SU-DHL-6 (cell line): ENCODE measurements at regions not wholly inside any gene's neighbourhood (a gene's known extent, or its start where the extent isn't known, plus 50 kb on each side); places are given as distances from the start of the nearest gene placed in this dataset.

ENCODE experiments used
- H2AFZ ChIP-seq: fragments of 200-600 bp; sonication (generic); 2 replicates; pipeline ENCODE4 v1.6.1; 2014; ENCODE audit warnings: low read depth, mild to moderate bottlenecking, moderate library complexity, mixed read lengths, antibody characterized with exemption, low read length; ENCODE audit not compliant: severe bottlenecking
- H3F3A ChIP-seq: fragments of 200-600 bp; shearing (Covaris generic); 2 replicates; pipeline ENCODE4 v1.6.0; 2016; ENCODE audit warnings: antibody characterized with exemption, mild to moderate bottlenecking; ENCODE audit not compliant: insufficient read depth
- H3K27ac ChIP-seq: fragments of 200-600 bp; sonication (generic); 2 replicates; pipeline ENCODE4 v1.5.1; 2016; ENCODE audit warnings: low read depth, mild to moderate bottlenecking, low read length, moderate library complexity, mixed read lengths
- H3K27me3 ChIP-seq: fragments of 200-600 bp; sonication (generic), shearing (Covaris generic); 2 replicates; pipeline ENCODE4 v1.6.0; 2014; ENCODE audit warnings: mild to moderate bottlenecking, low read length
- H3K36me3 ChIP-seq: fragments of 200-600 bp; sonication (generic); 2 replicates; pipeline ENCODE4 v1.6.1; 2014; ENCODE audit warnings: mild to moderate bottlenecking, low read length, mixed read lengths
- H3K4me2 ChIP-seq: fragments of 300-600, 200-600 bp; shearing (Covaris generic), sonication (generic); 2 replicates; pipeline ENCODE4 v1.6.0; 2014; ENCODE audit warnings: low read length, low read depth, mild to moderate bottlenecking; ENCODE audit not compliant: poor library complexity, severe bottlenecking
- H3K4me3 ChIP-seq: fragments of 200-600 bp; sonication (generic); 2 replicates; pipeline ENCODE4 v1.5.1; 2014; ENCODE audit warnings: antibody characterized with exemption, low read length, mild to moderate bottlenecking, mixed read lengths; ENCODE audit not compliant: insufficient read depth, poor library complexity, severe bottlenecking
- H3K79me2 ChIP-seq: fragments of 200-600 bp; sonication (generic); 2 replicates; pipeline ENCODE4 v1.6.1; 2014; ENCODE audit warnings: mild to moderate bottlenecking, low read length, moderate library complexity; ENCODE audit not compliant: insufficient read depth
- H3K9ac ChIP-seq: fragments of 200-600 bp; sonication (generic); 2 replicates; pipeline ENCODE4 v1.7.0; 2014; ENCODE audit warnings: mild to moderate bottlenecking, low read length
- H3K9me2 ChIP-seq: fragments of 200-600 bp; sonication (generic); replicated peaks from 2 replicates; pipeline ENCODE4 v1.6.1; 2014; ENCODE audit warnings: low read length; ENCODE audit not compliant: insufficient read depth
- H3K9me3 ChIP-seq: fragments of 200-600 bp; sonication (generic); 2 replicates; pipeline ENCODE4 v1.6.1; 2014; ENCODE audit warnings: low read length, mixed read lengths; ENCODE audit not compliant: insufficient read depth
- H4K20me1 ChIP-seq: fragments of 200-600 bp; sonication (generic); 2 replicates; pipeline ENCODE4 v1.6.1; 2014; ENCODE audit warnings: low read depth, mild to moderate bottlenecking, antibody characterized with exemption, low read length, moderate library complexity, mixed read lengths
- CTCF ChIP-seq: fragments of 200-600 bp; sonication (generic); IDR thresholded peaks from one replicate; pipeline ENCODE4 v1.5.1; 2017; ENCODE audit warnings: antibody characterized with exemption, mild to moderate bottlenecking, low read length, moderate library complexity; ENCODE audit not compliant: insufficient read depth, poor library complexity, severe bottlenecking
- EZH2phosphoT487 ChIP-seq: fragments of 200-600 bp; sonication (generic), shearing (Covaris generic); conservative IDR thresholded peaks from 2 replicates; pipeline ENCODE4 v1.6.1; 2018; ENCODE audit warnings: mild to moderate bottlenecking, antibody characterized with exemption, low read length, moderate library complexity, mixed read lengths

- H3K9me3 ChIP-seq, result no peaks in the 10 kb centered on the region
Measured at GRCh38 chr18:78779996-78780718, 199.5 kb upstream of the SALL3 start.

GRCh38 chr18:78780719-78781600, 198.7 kb upstream of the SALL3 start:
- TF ChIP-seq EZH2phosphoT487 (no peak), CTCF (no peak)
- Histone ChIP-seq H3K4me2 (no peak overlapping the region), H3K9me2 (no peaks in the 10 kb centered on the region), H2AFZ (no peak overlapping the region), H3K9me3 (no peaks in the 10 kb centered on the region), H3K27me3 (no peaks in the 10 kb centered on the region), H3K36me3 (no peaks in the 10 kb centered on the region), H3F3A (no peaks in the 10 kb centered on the region), H3K9ac (no peak overlapping the region), H4K20me1 (no peaks in the 10 kb centered on the region), H3K4me3 (no peak overlapping the region), H3K27ac (no peak overlapping the region), H3K79me2 (no peaks in the 10 kb centered on the region)

More at GRCh38 chr18:78779996-78780718, 199.5 kb upstream of the SALL3 start:
- H3K9ac ChIP-seq, result no peak overlapping the region
- no peaks in the 10 kb centered on the region for H3F3A ChIP-seq
- no peak overlapping the region for H2AFZ ChIP-seq
- no peaks in the 10 kb centered on the region for H4K20me1 ChIP-seq
- no peak overlapping the region for H3K4me2 ChIP-seq
- no peaks in the 10 kb centered on the region for H3K79me2 ChIP-seq
- no peak for TF ChIP-seq CTCF
- no peak for TF ChIP-seq EZH2phosphoT487
- no peaks in the 10 kb centered on the region for H3K27me3 ChIP-seq
- no peak overlapping the region for H3K4me3 ChIP-seq
- no peak overlapping the region for H3K27ac ChIP-seq
- no peaks in the 10 kb centered on the region for H3K36me3 ChIP-seq
- no peaks in the 10 kb centered on the region for H3K9me2 ChIP-seq

GRCh38 chr18:78781601-78781960, 198.0 kb upstream of the SALL3 start:
- Histone ChIP-seq H3K4me3 (no peak overlapping the region), H2AFZ (no peak overlapping the region), H3F3A (no peaks in the 10 kb centered on the region), H3K27ac (no peak overlapping the region), H3K9me2 (no peaks in the 10 kb centered on the region), H3K27me3 (no peaks in the 10 kb centered on the region), H3K36me3 (no peaks in the 10 kb centered on the region), H3K9me3 (no peaks in the 10 kb centered on the region), H4K20me1 (no peaks in the 10 kb centered on the region), H3K4me2 (no peak overlapping the region), H3K9ac (no peak overlapping the region), H3K79me2 (no peaks in the 10 kb centered on the region)
- TF ChIP-seq EZH2phosphoT487, result no peak
- TF ChIP-seq CTCF, result no peak
